HEK293 (cell line): ENCODE measurements at regions not wholly inside any gene's neighbourhood (a gene's known extent, or its start where the extent isn't known, plus 50 kb on each side); places are given as distances from the start of the nearest gene placed in this dataset.

Experiments
- CTCF ChIA-PET: fragments of 350-600 bp; formaldehyde crosslinking; extraction: SDS; loops from one replicate; lab custom pipeline; 2021; ENCODE audit warnings: antibody characterized with exemption; lab: Yijun Ruan, JAX
- POLR2A ChIA-PET: fragments of 300-600 bp; formaldehyde crosslinking; extraction: SDS; loops from one replicate; lab custom pipeline; 2020; ENCODE audit warnings: antibody characterized with exemption, inconsistent platforms; lab: Yijun Ruan, JAX
- H3K27ac ChIP-seq: fragments of 200-500 bp; sonication (Bioruptor generic); 2 replicates; pipeline ENCODE4 v1.5.1; 2014; ENCODE audit warnings: low read depth, low read length, control low read depth, inconsistent platforms; ENCODE audit errors: extremely low read depth
- H3K36me3 ChIP-seq, 2 experiments: fragments of 200-500 bp in 1 of 2; sonication (Bioruptor generic) in 1 of 2; 1 replicate in 1 of 2; 2 replicates in 1 of 2; pipeline ENCODE4 v1.5.1; 2014 to 2017; ENCODE audit warnings: inconsistent platforms in 2 of 2, low read length in 2 of 2; ENCODE audit not compliant: control insufficient read depth in 2 of 2, insufficient read depth in 1 of 2
- H3K4me1 ChIP-seq: fragments of 200-500 bp; sonication (Bioruptor generic); 2 replicates; pipeline ENCODE4 v1.5.1; 2014; ENCODE audit warnings: mild to moderate bottlenecking, low read length, inconsistent platforms; ENCODE audit not compliant: control insufficient read depth, insufficient read depth
- H3K4me3 ChIP-seq: 2 replicates; pipeline ENCODE4 v1.5.1; 2011; ENCODE audit warnings: low read depth, mild to moderate bottlenecking, control low read depth, low read length, moderate library complexity
- H3K9me3 ChIP-seq: fragments of 200-500 bp; sonication (Bioruptor generic); 2 replicates; pipeline ENCODE4 v1.5.1; 2014; ENCODE audit warnings: low read depth, low read length, inconsistent platforms; ENCODE audit not compliant: control insufficient read depth, insufficient read depth
- BCL11B ChIP-seq: fragments of 450-650 bp; formaldehyde crosslinking; IDR thresholded peaks from 2 replicates; pipeline ENCODE4 v1.5.1; 2016; ENCODE audit warnings: low read depth, missing biosample characterization, missing genetic modification characterization
- GLI4 ChIP-seq: fragments of 450-650 bp; formaldehyde crosslinking; IDR thresholded peaks from 2 replicates; pipeline ENCODE4 v1.5.1; 2016; ENCODE audit warnings: missing biosample characterization, missing genetic modification characterization
- KLF17 ChIP-seq: fragments of 450-650 bp; formaldehyde crosslinking; IDR thresholded peaks from 2 replicates; pipeline ENCODE4 v1.5.1; 2016; ENCODE audit warnings: missing biosample characterization, missing genetic modification characterization
- OSR2 ChIP-seq: fragments of 450-650 bp; formaldehyde crosslinking; IDR thresholded peaks from 2 replicates; pipeline ENCODE4 v1.5.1; 2016; ENCODE audit warnings: missing biosample characterization, missing genetic modification characterization
- OVOL3 ChIP-seq: fragments of 450-650 bp; formaldehyde crosslinking; IDR thresholded peaks from 2 replicates; pipeline ENCODE4 v1.5.1; 2016; ENCODE audit warnings: missing biosample characterization, missing genetic modification characterization
- ZBTB11 ChIP-seq: fragments of 450-650 bp; formaldehyde crosslinking; conservative IDR thresholded peaks from 2 replicates; pipeline ENCODE4 v1.5.1; 2016; ENCODE audit warnings: low read depth, missing biosample characterization, missing genetic modification characterization
- ZBTB20 ChIP-seq: fragments of 450-650 bp; formaldehyde crosslinking; IDR thresholded peaks from 2 replicates; pipeline ENCODE4 v1.5.1; 2016; ENCODE audit warnings: missing biosample characterization, missing genetic modification characterization
- ZNF155 ChIP-seq: fragments of 450-650 bp; formaldehyde crosslinking; IDR thresholded peaks from 2 replicates; pipeline ENCODE4 v1.5.1; 2016; ENCODE audit warnings: missing biosample characterization, missing genetic modification characterization
- ZNF169 ChIP-seq: fragments of 450-650 bp; formaldehyde crosslinking; IDR thresholded peaks from 2 replicates; pipeline ENCODE4 v1.5.1; 2016; ENCODE audit warnings: missing biosample characterization, missing genetic modification characterization
- ZNF18 ChIP-seq: fragments of 450-650 bp; formaldehyde crosslinking; IDR thresholded peaks from 2 replicates; pipeline ENCODE4 v1.5.1; 2016; ENCODE audit warnings: missing biosample characterization, missing genetic modification characterization
- ZNF184 ChIP-seq: fragments of 450-650 bp; IDR thresholded peaks from 2 replicates; pipeline ENCODE4 v1.5.1; 2018; ENCODE audit warnings: missing biosample characterization, mild to moderate bottlenecking, missing genetic modification characterization
- ZNF26 ChIP-seq: fragments of 450-650 bp; formaldehyde crosslinking; IDR thresholded peaks from 2 replicates; pipeline ENCODE4 v1.5.1; 2016; ENCODE audit warnings: missing biosample characterization, missing genetic modification characterization
- ZNF335 ChIP-seq: fragments of 450-650 bp; formaldehyde crosslinking; conservative IDR thresholded peaks from 2 replicates; pipeline ENCODE4 v1.5.1; 2016; ENCODE audit warnings: missing biosample characterization, missing genetic modification characterization
- ZNF473 ChIP-seq: fragments of 450-650 bp; formaldehyde crosslinking; IDR thresholded peaks from 2 replicates; pipeline ENCODE4 v1.5.1; 2017; ENCODE audit warnings: missing biosample characterization, missing genetic modification characterization
- ZNF610 ChIP-seq: fragments of 450-650 bp; formaldehyde crosslinking; IDR thresholded peaks from 2 replicates; pipeline ENCODE4 v1.5.1; 2016; ENCODE audit warnings: missing biosample characterization, missing genetic modification characterization, borderline replicate concordance
- ZSCAN5A ChIP-seq: fragments of 450-650 bp; formaldehyde crosslinking; IDR thresholded peaks from 2 replicates; pipeline ENCODE4 v1.5.1; 2016; ENCODE audit warnings: missing biosample characterization, missing genetic modification characterization

- H3K4me3 ChIP-seq: no peak overlapping the region
- no peaks in the 10 kb centered on the region for H3K4me1 ChIP-seq
- H3K27ac ChIP-seq: no peak overlapping the region
- no peak for TF ChIP-seq ZNF26 (tag by site-specific recombination)
- no peak for TF ChIP-seq BCL11B (tag by site-specific recombination)
- TF ChIP-seq ZNF18 (tag by site-specific recombination): no peak
- TF ChIP-seq ZNF610 (tag by site-specific recombination): no peak
- TF ChIP-seq ZNF473 (tag by site-specific recombination): no peak
- TF ChIP-seq GLI4: no peak
- no peaks in the 10 kb centered on the region for H3K9me3 ChIP-seq
- H3K36me3 ChIP-seq: no peaks in the 10 kb centered on the region
- POLR2A ChIA-PET: no interaction called here
- CTCF ChIA-PET: no interaction called here
These were observed 799.5 kb upstream of the ADGRL3 start for GRCh38 chr4:60400593-60400992.

GRCh38 chr4:60404027-60404426, 796.1 kb upstream of the ADGRL3 start:
- no peak overlapping the region for H3K4me3 ChIP-seq
- H3K27ac ChIP-seq: no peak overlapping the region
- H3K4me1 ChIP-seq: no peaks in the 10 kb centered on the region
- no peaks in the 10 kb centered on the region for H3K9me3 ChIP-seq
- CTCF ChIA-PET: no interaction called here
- no peaks in the 10 kb centered on the region for H3K36me3 ChIP-seq
- no peak for TF ChIP-seq KLF17
- no peak for TF ChIP-seq OSR2 (tag by site-specific recombination)
- TF ChIP-seq ZNF335: no peak
- TF ChIP-seq OVOL3 (tag by site-specific recombination): no peak
- no peak for TF ChIP-seq ZNF155 (tag by site-specific recombination)
- no peak for TF ChIP-seq ZNF184 (tag by site-specific recombination)
- no peak for TF ChIP-seq ZBTB20 (tag by site-specific recombination)
- TF ChIP-seq ZBTB11 (tag by site-specific recombination): no peak
- TF ChIP-seq ZSCAN5A (tag by site-specific recombination): no peak
- no peak for TF ChIP-seq ZNF169 (tag by site-specific recombination)
- TF ChIP-seq, all 188 proteins: peak for 0
- POLR2A ChIA-PET: no interaction called here
